ENCODE measurements at regions not wholly inside any gene's neighbourhood (a gene's known extent, or its start where the extent isn't known, plus 50 kb on each side); places are given as distances from the start of the nearest gene placed in this dataset.

- FAIRE-seq (peak; percentile 76), DNase-seq (ENCODE audit: low read depth in 1 of 2, low spot score in 2 of 2) (peak in 1 of 2 experiments; percentile 72)
- peaks cover 0 to 4% (median 0%) of the 10 kb centered on the region in 4 experiments; a peak in 1 of 7 replicates for H3K4me1 ChIP-seq (replicated peaks in 1 of 4; ENCODE audit: control insufficient read depth in 3 of 4, insufficient read depth in 4 of 4, low read length in 3 of 4)
- H2AFZ ChIP-seq (ENCODE audit: low read length): 0 out of 2 replicates have a peak overlapping the region, but pooled peaks have one; percentile 28
- no peak overlapping the region for H3K14ac ChIP-seq (ENCODE audit: insufficient read length)
- no peak overlapping the region for H4K8ac ChIP-seq (ENCODE audit: extremely low read depth, insufficient read depth, low read length)
- no peak overlapping the region for H3K27ac ChIP-seq (ENCODE audit: low read depth, low read length)
- H2BK15ac ChIP-seq (ENCODE audit: low read length): no peak overlapping the region
- no peak overlapping the region for H3K18ac ChIP-seq (ENCODE audit: extremely low read depth, low read length)
- TF ChIP-seq TEAD4 (IDR thresholded peaks at IDR 0.05; ENCODE audit: low read depth, low read length) (0 out of 2 replicates have a peak, but pooled peaks have one; percentile 37), CBX8 (IDR thresholded peaks at IDR 0.05; ENCODE audit: borderline replicate concordance, low read depth, low read length) (no peak), RAD21 (IDR thresholded peaks at IDR 0.05 in 1 of 2, conservative IDR thresholded peaks at IDR 0.05 in 1 of 2; ENCODE audit: low read depth in 2 of 2, low read length in 2 of 2) (peak; percentile 74 to 75), SIRT6 (IDR thresholded peaks at IDR 0.05; ENCODE audit: low read length) (no peak), SAP30 (IDR thresholded peaks at IDR 0.05; ENCODE audit: insufficient read depth, insufficient replicate concordance, low read length) (no peak), CTCF (IDR thresholded peaks at IDR 0.05; ENCODE audit: control extremely low read depth in 1 of 3, insufficient read depth in 1 of 3, low read depth in 1 of 3, low read length in 3 of 3) (peak in 2 of 3 experiments; percentile 66 to 79; a peak in 3 of 4 replicates), YY1 (IDR thresholded peaks at IDR 0.05; ENCODE audit: low read depth, low read length) (peak; percentile 66; the same call in 1 of the 2 replicates)
- no peak overlapping the region for H2BK5ac ChIP-seq (ENCODE audit: low read depth, low read length)
- H3K27me3 ChIP-seq (replicated peaks in 1 of 4; ENCODE audit: control insufficient read depth in 3 of 4, extremely low read depth in 1 of 4, insufficient read depth in 3 of 4, low read length in 3 of 4): no peaks in the 10 kb centered on the region
- H2AK5ac ChIP-seq (ENCODE audit: low read depth, low read length): no peak overlapping the region
- H3K56ac ChIP-seq (replicated peaks; ENCODE audit: insufficient read length, low read depth, low read length): no peak overlapping the region
- no peak overlapping the region for H3K23ac ChIP-seq (ENCODE audit: insufficient read length)
- POLR2A ChIA-PET (ENCODE audit: partially characterized antibody): no interaction called here
- no peak overlapping the region for H4K5ac ChIP-seq (ENCODE audit: insufficient read length, low read depth, low read length)
- no peak overlapping the region for H3K4ac ChIP-seq (replicated peaks; ENCODE audit: insufficient read length, low read depth, low read length)
- no peaks in the 10 kb centered on the region for H3K79me1 ChIP-seq (ENCODE audit: low read depth, low read length)
- WGBS, 2 experiments (ENCODE audit: extremely low coverage in 1 of 2, insufficient coverage in 1 of 2, insufficient read length in 1 of 2, insufficient replicate concordance in 2 of 2, low coverage in 1 of 2, low lambda C conversion rate in 2 of 2, missing lambda C conversion rate in 1 of 2): 59% methylated on average over 5 of the region's 5 CpGs; no CpG with 5 or more reads in 1 of the 2 experiments
- no peak overlapping the region for H2BK12ac ChIP-seq (ENCODE audit: low read depth, low read length)
- H3K4me3 ChIP-seq (ENCODE audit: extremely low read depth in 1 of 4, insufficient read depth in 2 of 4, low read depth in 3 of 4, low read length in 4 of 4): no peak overlapping the region
- H4K20me1 ChIP-seq (replicated peaks in 1 of 2; ENCODE audit: control insufficient read depth in 1 of 2, insufficient read depth in 2 of 2, low read length in 2 of 2): no peaks in the 10 kb centered on the region
- no peak overlapping the region for H3K4me2 ChIP-seq (ENCODE audit: insufficient read depth in 1 of 2, low read depth in 2 of 2, low read length in 2 of 2)
- H3K79me2 ChIP-seq (ENCODE audit: control insufficient read depth in 1 of 2, insufficient read depth in 2 of 2, low read length in 2 of 2): no peaks in the 10 kb centered on the region
- no peaks in the 10 kb centered on the region for H3K36me3 ChIP-seq (ENCODE audit: control insufficient read depth in 2 of 4, insufficient read depth in 4 of 4, low read length in 3 of 4)
- no peaks in the 10 kb centered on the region for H3K23me2 ChIP-seq (ENCODE audit: low read depth, low read length)
- H4K91ac ChIP-seq (replicated peaks; ENCODE audit: insufficient read length, low read length): no peak overlapping the region
- H2BK20ac ChIP-seq (ENCODE audit: low read length): no peak overlapping the region
- CTCF ChIA-PET (ENCODE audit: partially characterized antibody): interaction anchor here (0.6 to 2.4 kb wide), 17 partner anchors 10 to 1230 kb away, joined by 3 to 11 read pairs (median 3); no protein-coding TSS in a partner anchor
- no peaks in the 10 kb centered on the region; a peak in 1 of 4 replicates for H3K9me3 ChIP-seq (ENCODE audit: insufficient read depth in 2 of 2, low read depth in 1 of 2, low read length in 1 of 2)
- no peak overlapping the region for H2BK120ac ChIP-seq (replicated peaks; ENCODE audit: low read depth, low read length)
- H3K9ac ChIP-seq (replicated peaks in 1 of 4; ENCODE audit: extremely low read depth in 1 of 4, low read depth in 3 of 4, low read length in 3 of 4): no peak overlapping the region
Measured at GRCh38 chr6:132937466-132937906, 123.1 kb downstream of the RPS12 start.

All from H1 (cell line).